Right atrium auricular region (tissue), 2 donors: ENCODE measurements at regions not wholly inside any gene's neighbourhood (a gene's known extent, or its start where the extent isn't known, plus 50 kb on each side); places are given as distances from the start of the nearest gene placed in this dataset.

Source experiments
- DNase-seq: peaks from one replicate; pipeline ENCODE4 v3.0.0-alpha.2; 2019; ENCODE audit warnings: low spot score
- H3K27ac ChIP-seq, 2 donors: fragments of 200-600 bp; sonication (generic); 1 replicate in 1 of 2; 2 replicates in 1 of 2; pipeline ENCODE4 v1.5.1; 2016 to 2019
- H3K27me3 ChIP-seq, 2 donors: fragments of 200-600 bp; sonication (generic); one replicate each; pipeline versions ENCODE4 v1.5.1 to v1.6.0; 2017 to 2019
- H3K36me3 ChIP-seq: fragments of 200-600 bp; sonication (generic); one replicate; pipeline ENCODE4 v1.5.1; 2016
- H3K4me1 ChIP-seq, 2 donors: fragments of 200-600 bp; sonication (generic); one replicate each; pipeline versions ENCODE4 v1.5.1 to v1.6.0; 2017 to 2019
- H3K4me3 ChIP-seq, 2 donors: fragments of 200-600 bp; sonication (generic); 1 replicate in 1 of 2; 2 replicates in 1 of 2; pipeline ENCODE4 v1.5.1; 2017 to 2019; ENCODE audit warnings: mild to moderate bottlenecking in 1 of 2, moderate library complexity in 1 of 2
- H3K9me3 ChIP-seq, 2 donors: fragments of 200-600 bp; sonication (generic); one replicate each; pipeline ENCODE4 v1.5.1; 2019
- CTCF ChIP-seq, 2 donors: fragments of 200-600 bp; sonication (generic); IDR thresholded peaks; one replicate each; pipeline ENCODE4 v1.5.1; 2019; ENCODE audit warnings: antibody characterized with exemption in 2 of 2

DNA sequence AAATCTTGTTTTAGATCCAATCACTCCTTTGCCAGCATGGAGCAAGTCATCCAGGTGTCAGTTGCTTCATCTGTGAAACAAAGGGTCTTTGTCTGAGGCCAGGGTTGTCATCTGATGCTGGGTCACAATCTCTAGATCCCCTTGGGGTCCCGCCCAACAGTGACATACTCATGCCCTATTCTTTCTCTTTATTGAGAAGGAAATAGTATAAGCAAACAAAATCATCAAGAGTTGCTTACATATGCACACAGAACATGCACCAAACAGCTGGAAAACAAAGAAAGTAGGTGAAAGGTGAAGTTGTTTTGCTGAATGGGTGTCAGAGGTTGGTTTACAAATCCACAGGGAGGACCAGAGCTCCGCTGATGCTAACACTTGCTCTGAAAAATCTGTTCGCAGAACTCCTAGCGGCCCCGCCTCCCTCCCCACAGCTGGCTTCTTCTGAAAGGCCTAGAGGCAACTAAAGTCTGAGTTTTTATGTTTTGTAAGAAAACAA, 106.1 kb upstream of the SLC44A1 start:
- Histone ChIP-seq H3K9me3 (no peaks in the 10 kb centered on the region), H3K27ac (no peak overlapping the region), H3K4me3 (no peak overlapping the region), H3K4me1 (peaks cover 0 to 7% of the 10 kb centered on the region in 2 donors), H3K27me3 (no peaks in the 10 kb centered on the region), H3K36me3 (no peaks in the 10 kb centered on the region)
- no peak for DNase-seq
- TF ChIP-seq CTCF (IDR thresholded peaks at IDR 0.05), result no peak

- Histone ChIP-seq H3K4me3 (no peak overlapping the region), H3K27me3 (no peaks in the 10 kb centered on the region), H3K9me3 (no peaks in the 10 kb centered on the region), H3K4me1 (peaks cover 0 to 7% of the 10 kb centered on the region in 2 donors), H3K27ac (no peak overlapping the region), H3K36me3 (no peaks in the 10 kb centered on the region)
- peak; percentile 44 for DNase-seq
- no peak for TF ChIP-seq CTCF (IDR thresholded peaks at IDR 0.05)
Observed at GRCh38 chr9:105141146-105141975, 103.1 kb upstream of the SLC44A1 start.

DNA sequence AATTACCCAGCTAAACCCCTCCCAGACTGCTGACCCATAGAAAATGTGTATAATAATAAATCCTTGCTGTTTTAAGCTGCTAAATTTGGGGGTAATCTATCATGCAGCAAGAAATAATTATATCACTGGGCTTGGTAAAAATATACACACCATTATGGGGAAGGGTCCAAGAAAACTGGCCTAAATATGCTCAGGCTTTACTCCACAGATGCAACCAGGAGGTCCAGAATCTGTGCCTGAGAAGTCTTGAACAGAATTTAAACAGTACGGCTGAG, 102.5 kb upstream of the SLC44A1 start:
- no peak for TF ChIP-seq CTCF (IDR thresholded peaks at IDR 0.05)
- Histone ChIP-seq H3K4me3 (no peak overlapping the region), H3K36me3 (no peaks in the 10 kb centered on the region), H3K27me3 (no peaks in the 10 kb centered on the region), H3K4me1 (peaks cover 0 to 7% of the 10 kb centered on the region in 2 donors), H3K27ac (no peak overlapping the region), H3K9me3 (no peaks in the 10 kb centered on the region)
- DNase-seq, result no peak

- no peak for DNase-seq
- Histone ChIP-seq H3K4me1 (peaks cover 0 to 7% of the 10 kb centered on the region in 2 donors), H3K9me3 (no peaks in the 10 kb centered on the region), H3K27me3 (no peaks in the 10 kb centered on the region), H3K4me3 (no peak overlapping the region), H3K27ac (no peak overlapping the region), H3K36me3 (no peaks in the 10 kb centered on the region)
- TF ChIP-seq CTCF (IDR thresholded peaks at IDR 0.05), result no peak
Observed at GRCh38 chr9:105142406-105143135, 101.9 kb upstream of the SLC44A1 start.

DNA sequence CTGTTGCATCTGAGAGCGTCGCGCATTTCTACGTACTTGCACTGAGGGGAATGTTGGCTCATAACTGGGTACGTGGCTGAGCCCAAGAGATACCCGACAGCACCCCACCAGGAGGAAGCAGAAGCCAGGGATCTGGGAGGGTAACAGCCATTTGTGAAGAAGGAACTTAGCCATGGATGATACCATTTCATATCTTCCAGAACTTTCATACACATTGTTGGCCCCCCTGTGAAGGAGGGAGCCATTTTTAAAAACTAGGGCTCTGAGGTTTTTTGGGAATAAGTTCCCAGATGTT, 101.4 kb upstream of the SLC44A1 start:
- no peaks in the 10 kb centered on the region for H3K27me3 ChIP-seq
- no peak for TF ChIP-seq CTCF (IDR thresholded peaks at IDR 0.05)
- H3K9me3 ChIP-seq, result no peaks in the 10 kb centered on the region
- peaks cover 0 to 6% of the 10 kb centered on the region in 2 donors for H3K4me1 ChIP-seq
- no peak for DNase-seq
- no peaks in the 10 kb centered on the region for H3K36me3 ChIP-seq
- no peak overlapping the region for H3K4me3 ChIP-seq
- no peak overlapping the region for H3K27ac ChIP-seq
